ENCODE measurements at regions not wholly inside any gene's neighbourhood (a gene's known extent, or its start where the extent isn't known, plus 50 kb on each side); places are given as distances from the start of the nearest gene placed in this dataset.

GRCh38 chr6:44762496-44762895 is 375.0 kb downstream of the CDC5L start:
- Histone ChIP-seq H3K9me3 (no peaks in the 10 kb centered on the region), H3K27ac (no peak overlapping the region), H3K4me1 (ENCODE audit: insufficient read depth) (no peaks in the 10 kb centered on the region), H3K27me3 (no peaks in the 10 kb centered on the region), H3K36me3 (no peaks in the 10 kb centered on the region), H3K4me3 (no peak overlapping the region)
- intact Hi-C loops (cut with DNase I): no loop called here
- DNase-seq: no peak
- 72 to 78% (median 76%) methylated on average over 1 of the region's 1 CpG for WGBS, 3 donors
- TF ChIP-seq, protein P1, sequence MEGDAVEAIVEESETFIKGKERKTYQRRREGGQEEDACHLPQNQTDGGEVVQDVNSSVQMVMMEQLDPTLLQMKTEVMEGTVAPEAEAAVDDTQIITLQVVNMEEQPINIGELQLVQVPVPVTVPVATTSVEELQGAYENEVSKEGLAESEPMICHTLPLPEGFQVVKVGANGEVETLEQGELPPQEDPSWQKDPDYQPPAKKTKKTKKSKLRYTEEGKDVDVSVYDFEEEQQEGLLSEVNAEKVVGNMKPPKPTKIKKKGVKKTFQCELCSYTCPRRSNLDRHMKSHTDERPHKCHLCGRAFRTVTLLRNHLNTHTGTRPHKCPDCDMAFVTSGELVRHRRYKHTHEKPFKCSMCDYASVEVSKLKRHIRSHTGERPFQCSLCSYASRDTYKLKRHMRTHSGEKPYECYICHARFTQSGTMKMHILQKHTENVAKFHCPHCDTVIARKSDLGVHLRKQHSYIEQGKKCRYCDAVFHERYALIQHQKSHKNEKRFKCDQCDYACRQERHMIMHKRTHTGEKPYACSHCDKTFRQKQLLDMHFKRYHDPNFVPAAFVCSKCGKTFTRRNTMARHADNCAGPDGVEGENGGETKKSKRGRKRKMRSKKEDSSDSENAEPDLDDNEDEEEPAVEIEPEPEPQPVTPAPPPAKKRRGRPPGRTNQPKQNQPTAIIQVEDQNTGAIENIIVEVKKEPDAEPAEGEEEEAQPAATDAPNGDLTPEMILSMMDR (IDR thresholded peaks at IDR 0.05): no peak
- TF ChIP-seq EP300 (IDR thresholded peaks at IDR 0.05) (no peak), POLR2A (IDR thresholded peaks at IDR 0.05) (no peak)

- no peaks in the 10 kb centered on the region for H3K36me3 ChIP-seq
- no peaks in the 10 kb centered on the region for H3K27me3 ChIP-seq
- intact Hi-C loops (cut with DNase I): no loop called here
- 78 to 94% (median 89%) methylated on average over 4 of the region's 4 CpGs for WGBS, 3 donors
- no peak for DNase-seq
- no peak overlapping the region for H3K27ac ChIP-seq
- TF ChIP-seq, protein P1 (IDR thresholded peaks at IDR 0.05): no peak
- TF ChIP-seq POLR2A (IDR thresholded peaks at IDR 0.05) (no peak), EP300 (IDR thresholded peaks at IDR 0.05) (no peak)
- H3K9me3 ChIP-seq: no peaks in the 10 kb centered on the region
- H3K4me3 ChIP-seq: no peak overlapping the region
- no peaks in the 10 kb centered on the region for H3K4me1 ChIP-seq (ENCODE audit: insufficient read depth)
These were observed 384.3 kb downstream of the CDC5L start for GRCh38 chr6:44771647-44772415.

DNA sequence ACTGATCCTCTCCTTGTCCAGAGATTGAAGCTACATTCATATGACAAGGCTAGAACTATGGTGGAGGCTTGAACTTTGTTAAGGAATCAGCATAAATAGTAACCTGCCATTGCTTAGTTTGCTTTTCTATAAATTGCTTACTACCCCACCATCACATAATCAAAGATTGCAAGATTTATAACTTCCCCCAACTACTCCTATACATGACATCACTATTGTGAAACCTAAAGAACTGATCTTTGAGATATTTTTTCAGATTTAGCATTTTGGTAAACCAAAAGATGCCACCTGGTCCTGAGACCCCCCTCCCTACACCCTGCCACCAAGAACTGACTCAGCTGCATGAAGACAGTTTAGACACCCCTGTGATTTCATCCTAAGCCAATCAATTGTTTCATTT is 385.3 kb downstream of the CDC5L start:
- Histone ChIP-seq H3K4me1 (ENCODE audit: insufficient read depth) (no peaks in the 10 kb centered on the region), H3K4me3 (no peak overlapping the region), H3K9me3 (no peaks in the 10 kb centered on the region), H3K27me3 (no peaks in the 10 kb centered on the region), H3K27ac (no peak overlapping the region), H3K36me3 (no peaks in the 10 kb centered on the region)
- TF ChIP-seq EP300 (IDR thresholded peaks at IDR 0.05) (no peak), POLR2A (IDR thresholded peaks at IDR 0.05) (no peak)
- TF ChIP-seq, protein P1 (IDR thresholded peaks at IDR 0.05): no peak
- intact Hi-C loops (cut with DNase I): no loop called here
- no peak for DNase-seq

- 78 to 92% (median 92%) methylated on average over 1 of the region's 1 CpG for WGBS, 3 donors
- DNase-seq: no peak
- no peaks in the 10 kb centered on the region for H3K36me3 ChIP-seq
- no peak overlapping the region for H3K4me3 ChIP-seq
- intact Hi-C loops (cut with DNase I): no loop called here
- no peak overlapping the region for H3K27ac ChIP-seq
- no peaks in the 10 kb centered on the region for H3K4me1 ChIP-seq (ENCODE audit: insufficient read depth)
- H3K27me3 ChIP-seq: no peaks in the 10 kb centered on the region
- TF ChIP-seq, protein P1 (IDR thresholded peaks at IDR 0.05): no peak
- TF ChIP-seq POLR2A (IDR thresholded peaks at IDR 0.05) (no peak), EP300 (IDR thresholded peaks at IDR 0.05) (no peak)
- no peaks in the 10 kb centered on the region for H3K9me3 ChIP-seq
These were observed 387.6 kb downstream of the CDC5L start for GRCh38 chr6:44775121-44775520.
